ENCODE measurements at regions not wholly inside any gene's neighbourhood (a gene's known extent, or its start where the extent isn't known, plus 50 kb on each side); places are given as distances from the start of the nearest gene placed in this dataset.

GRCh38 chr1:38718031-38718430, 141.5 kb downstream of the RRAGC start:
- ChIA-PET POLR2A (no interaction called here), CTCF (ENCODE audit: unreplicated experiment) (no interaction called here)
- Histone ChIP-seq H3K79me2 (ENCODE audit: insufficient read depth, low read depth, low read length) (no peaks in the 10 kb centered on the region), H3K9me3 (ENCODE audit: low read length) (no peaks in the 10 kb centered on the region), H3K4me2 (ENCODE audit: low read length) (no peak overlapping the region), H3K36me3 (ENCODE audit: insufficient read depth, low read length) (no peaks in the 10 kb centered on the region), H2AFZ (ENCODE audit: low read length) (no peak overlapping the region), H3K4me1 (ENCODE audit: insufficient read depth, low read length, poor library complexity, severe bottlenecking) (no peaks in the 10 kb centered on the region), H3K27ac (ENCODE audit: low read depth, low read length, poor library complexity, severe bottlenecking) (no peak overlapping the region), H3K4me3 (ENCODE audit: low read depth, low read length, poor library complexity, severe bottlenecking) (no peak overlapping the region), H4K20me1 (ENCODE audit: insufficient read depth, low read length) (no peaks in the 10 kb centered on the region), H3K9me2 (ENCODE audit: insufficient read depth, low read length) (no peaks in the 10 kb centered on the region)
- DNase-seq (ENCODE audit: low spot score): no peak
- intact Hi-C loops (cut with micrococcal nuclease; ENCODE audit: unreplicated experiment): no loop called here
- BruUV-seq (replicated peaks): no TSS peak
- no peak for TF ChIP-seq CTCF (conservative IDR thresholded peaks at IDR 0.05; ENCODE audit: low read length)
- TF ChIP-seq EZH2phosphoT487 (IDR thresholded peaks at IDR 0.05; ENCODE audit: borderline replicate concordance, low read depth, low read length): no peak

GRCh38 chr1:38716229-38716628, 143.3 kb downstream of the RRAGC start:
- intact Hi-C loops (cut with micrococcal nuclease; ENCODE audit: unreplicated experiment): no loop called here
- H2AFZ ChIP-seq (ENCODE audit: low read length): no peak overlapping the region
- no peaks in the 10 kb centered on the region for H3K36me3 ChIP-seq (ENCODE audit: insufficient read depth, low read length)
- no peaks in the 10 kb centered on the region for H3K9me2 ChIP-seq (ENCODE audit: insufficient read depth, low read length)
- H4K20me1 ChIP-seq (ENCODE audit: insufficient read depth, low read length): no peaks in the 10 kb centered on the region
- no peak for DNase-seq (ENCODE audit: low spot score)
- no peak overlapping the region for H3K4me2 ChIP-seq (ENCODE audit: low read length)
- ChIA-PET POLR2A (interaction anchor here (0.6 kb wide), 1 partner anchor 104 kb away, joined by 3 read pairs; no protein-coding TSS in a partner anchor), CTCF (ENCODE audit: unreplicated experiment) (no interaction called here)
- BruUV-seq (replicated peaks): no TSS peak
- H3K27ac ChIP-seq (ENCODE audit: low read depth, low read length, poor library complexity, severe bottlenecking): no peak overlapping the region
- H3K79me2 ChIP-seq (ENCODE audit: insufficient read depth, low read depth, low read length): no peaks in the 10 kb centered on the region
- TF ChIP-seq CTCF (conservative IDR thresholded peaks at IDR 0.05; ENCODE audit: low read length) (no peak), EZH2phosphoT487 (IDR thresholded peaks at IDR 0.05; ENCODE audit: borderline replicate concordance, low read depth, low read length) (no peak)
- no peaks in the 10 kb centered on the region for H3K4me1 ChIP-seq (ENCODE audit: insufficient read depth, low read length, poor library complexity, severe bottlenecking)
- no peaks in the 10 kb centered on the region for H3K9me3 ChIP-seq (ENCODE audit: low read length)
- H3K4me3 ChIP-seq (ENCODE audit: low read depth, low read length, poor library complexity, severe bottlenecking): no peak overlapping the region

GRCh38 chr1:38715415-38715814, 144.2 kb downstream of the RRAGC start:
- DNase-seq (ENCODE audit: low spot score): no peak
- Histone ChIP-seq H3K4me1 (ENCODE audit: insufficient read depth, low read length, poor library complexity, severe bottlenecking) (no peaks in the 10 kb centered on the region), H3K4me2 (ENCODE audit: low read length) (no peak overlapping the region), H3K9me3 (ENCODE audit: low read length) (no peaks in the 10 kb centered on the region), H3K36me3 (ENCODE audit: insufficient read depth, low read length) (no peaks in the 10 kb centered on the region), H4K20me1 (ENCODE audit: insufficient read depth, low read length) (no peaks in the 10 kb centered on the region), H3K27ac (ENCODE audit: low read depth, low read length, poor library complexity, severe bottlenecking) (no peak overlapping the region), H3K79me2 (ENCODE audit: insufficient read depth, low read depth, low read length) (no peaks in the 10 kb centered on the region), H2AFZ (ENCODE audit: low read length) (no peak overlapping the region), H3K4me3 (ENCODE audit: low read depth, low read length, poor library complexity, severe bottlenecking) (no peak overlapping the region), H3K9me2 (ENCODE audit: insufficient read depth, low read length) (no peaks in the 10 kb centered on the region)
- intact Hi-C loops (cut with micrococcal nuclease; ENCODE audit: unreplicated experiment): no loop called here
- ChIA-PET CTCF (ENCODE audit: unreplicated experiment) (no interaction called here), POLR2A (no interaction called here)
- no TSS peak for BruUV-seq (replicated peaks)
- no peak for TF ChIP-seq CTCF (conservative IDR thresholded peaks at IDR 0.05; ENCODE audit: low read length)
- TF ChIP-seq EZH2phosphoT487 (IDR thresholded peaks at IDR 0.05; ENCODE audit: borderline replicate concordance, low read depth, low read length): no peak
